ENCODE measurements at regions not wholly inside any gene's neighbourhood (a gene's known extent, or its start where the extent isn't known, plus 50 kb on each side); places are given as distances from the start of the nearest gene placed in this dataset.

- CTCF ChIA-PET: interaction anchor here (1.9 kb wide), 1 partner anchor 101 kb away, joined by 5 read pairs; no protein-coding TSS in a partner anchor
- DNase-seq (ENCODE audit: extremely low spot score): no peak
- POLR2A ChIA-PET: no interaction called here
- TF ChIP-seq FOXM1 (IDR thresholded peaks at IDR 0.05; ENCODE audit: borderline replicate concordance) (no peak), PKNOX1 (IDR thresholded peaks at IDR 0.05) (no peak), CTBP1 (IDR thresholded peaks at IDR 0.05; ENCODE audit: borderline replicate concordance) (no peak), ARNT (IDR thresholded peaks at IDR 0.05) (no peak), SUZ12 (IDR thresholded peaks at IDR 0.05) (no peak), ZNF384 (IDR thresholded peaks at IDR 0.05) (no peak), FOXA1 (IDR thresholded peaks at IDR 0.05) (no peak), ELF4 (IDR thresholded peaks at IDR 0.05) (no peak), LEF1 (IDR thresholded peaks at IDR 0.05; ENCODE audit: borderline replicate concordance) (no peak)
Measured at GRCh38 chr5:135667673-135668072, 88.9 kb upstream of the CXCL14 start.

DNA sequence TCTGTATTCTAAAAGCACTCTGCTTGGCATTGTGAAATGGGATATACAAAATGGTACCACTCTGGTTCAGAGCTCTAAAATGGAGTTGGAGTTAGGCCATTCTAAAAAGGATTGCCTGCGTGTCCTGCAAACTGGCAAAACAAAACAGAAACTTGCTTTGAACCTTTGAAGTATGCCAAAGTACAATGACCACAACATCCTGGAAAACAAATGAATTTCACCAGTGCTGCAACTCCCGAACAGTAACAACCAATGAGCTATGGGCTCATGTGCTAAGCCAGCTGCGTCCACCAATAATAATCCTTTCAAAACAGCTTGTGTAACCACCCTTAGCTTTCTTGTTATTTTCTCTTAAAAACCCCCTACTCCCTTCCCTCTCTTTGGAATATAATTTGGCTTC is 88.4 kb upstream of the CXCL14 start:
- no peak for TF ChIP-seq L3MBTL2 (conservative IDR thresholded peaks at IDR 0.05)
- CTCF ChIA-PET: interaction anchor here (1.9 kb wide), 1 partner anchor 101 kb away, joined by 5 read pairs; no protein-coding TSS in a partner anchor
- no peak for DNase-seq (ENCODE audit: extremely low spot score)
- POLR2A ChIA-PET: no interaction called here

- ChIA-PET POLR2A (interaction anchor here (1.4 kb wide), 1 partner anchor 13 kb away, joined by 5 read pairs; no protein-coding TSS in a partner anchor), CTCF (interaction anchor here (0.7 to 1.0 kb wide), 3 partner anchors 13 to 130 kb away, joined by 3 to 4 read pairs (median 3); no protein-coding TSS in a partner anchor)
- TF ChIP-seq HDGF (IDR thresholded peaks at IDR 0.05; ENCODE audit: borderline replicate concordance) (no peak), BHLHE40 (IDR thresholded peaks at IDR 0.05; ENCODE audit: borderline replicate concordance) (no peak), L3MBTL2 (conservative IDR thresholded peaks at IDR 0.05) (no peak), FOXM1 (IDR thresholded peaks at IDR 0.05; ENCODE audit: borderline replicate concordance) (no peak), SP1 (IDR thresholded peaks at IDR 0.05) (no peak), ARNT (IDR thresholded peaks at IDR 0.05) (no peak), TARDBP (IDR thresholded peaks at IDR 0.05) (no peak), SUZ12 (IDR thresholded peaks at IDR 0.05) (no peak)
- peak; percentile 49 for DNase-seq (ENCODE audit: extremely low spot score)
Measured at GRCh38 chr5:135662683-135663082, 83.9 kb upstream of the CXCL14 start.

DNA sequence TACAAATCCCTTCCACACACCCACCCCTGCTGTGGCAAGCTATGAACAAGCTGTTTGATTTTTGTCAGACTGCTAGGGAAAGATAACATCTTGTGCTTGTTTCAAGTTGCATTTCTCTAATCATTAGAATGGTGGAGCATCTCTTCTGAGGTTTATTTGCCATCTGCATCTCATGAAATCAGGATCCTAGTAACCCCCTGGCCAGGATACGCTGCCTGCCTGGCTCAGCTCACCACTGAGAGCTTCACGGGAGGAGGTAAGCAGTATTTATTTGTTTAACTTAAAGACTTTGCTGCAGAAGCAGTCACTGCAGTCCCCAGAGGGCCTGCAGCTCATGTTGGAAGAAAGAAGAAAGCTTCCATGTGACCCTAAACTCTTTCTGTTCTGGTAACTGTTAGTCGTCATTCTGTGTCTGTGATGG is 83.3 kb upstream of the CXCL14 start:
- ChIA-PET CTCF (interaction anchor here (0.6 to 1.4 kb wide), 4 partner anchors 96 to 168 kb away, joined by 3 to 4 read pairs (median 3); no protein-coding TSS in a partner anchor), POLR2A (interaction anchor here (1.4 kb wide), 1 partner anchor 12 kb away, joined by 5 read pairs; no protein-coding TSS in a partner anchor)
- peak; percentile 36 for DNase-seq (ENCODE audit: extremely low spot score)
- TF ChIP-seq L3MBTL2 (conservative IDR thresholded peaks at IDR 0.05): no peak
- TF ChIP-seq ARNT (IDR thresholded peaks at IDR 0.05): no peak
- no peak for TF ChIP-seq BHLHE40 (IDR thresholded peaks at IDR 0.05; ENCODE audit: borderline replicate concordance)
- no peak for TF ChIP-seq PKNOX1 (IDR thresholded peaks at IDR 0.05)
- TF ChIP-seq FOXM1 (IDR thresholded peaks at IDR 0.05; ENCODE audit: borderline replicate concordance): no peak
- TF ChIP-seq FOXA1 (IDR thresholded peaks at IDR 0.05): no peak
- TF ChIP-seq LEF1 (IDR thresholded peaks at IDR 0.05; ENCODE audit: borderline replicate concordance): no peak
- TF ChIP-seq CTBP1 (IDR thresholded peaks at IDR 0.05; ENCODE audit: borderline replicate concordance): no peak
- TF ChIP-seq SUZ12 (IDR thresholded peaks at IDR 0.05): no peak
- TF ChIP-seq HDGF (IDR thresholded peaks at IDR 0.05; ENCODE audit: borderline replicate concordance): no peak
- no peak for TF ChIP-seq SP1 (IDR thresholded peaks at IDR 0.05)
- TF ChIP-seq FOXK2 (IDR thresholded peaks at IDR 0.05): no peak

- TF ChIP-seq CTBP1 (IDR thresholded peaks at IDR 0.05; ENCODE audit: borderline replicate concordance) (no peak), BHLHE40 (IDR thresholded peaks at IDR 0.05; ENCODE audit: borderline replicate concordance) (no peak), PKNOX1 (IDR thresholded peaks at IDR 0.05) (no peak), FOXK2 (IDR thresholded peaks at IDR 0.05) (no peak), FOXM1 (IDR thresholded peaks at IDR 0.05; ENCODE audit: borderline replicate concordance) (no peak), ELF4 (IDR thresholded peaks at IDR 0.05) (no peak), L3MBTL2 (conservative IDR thresholded peaks at IDR 0.05) (no peak), ARNT (IDR thresholded peaks at IDR 0.05) (no peak), SP1 (IDR thresholded peaks at IDR 0.05) (no peak)
- POLR2A ChIA-PET: no interaction called here
- CTCF ChIA-PET: interaction anchor here (0.8 to 1.4 kb wide), 3 partner anchors 95 to 112 kb away, joined by 3 read pairs; no protein-coding TSS in a partner anchor
- DNase-seq (ENCODE audit: extremely low spot score): no peak
Measured at GRCh38 chr5:135660826-135661575, 82.2 kb upstream of the CXCL14 start.

- TF ChIP-seq SP1 (IDR thresholded peaks at IDR 0.05) (no peak), NFRKB (IDR thresholded peaks at IDR 0.05) (no peak), HDGF (IDR thresholded peaks at IDR 0.05; ENCODE audit: borderline replicate concordance) (no peak), CTBP1 (IDR thresholded peaks at IDR 0.05; ENCODE audit: borderline replicate concordance) (no peak), ARNT (IDR thresholded peaks at IDR 0.05) (no peak), ELF4 (IDR thresholded peaks at IDR 0.05) (no peak), LEF1 (IDR thresholded peaks at IDR 0.05; ENCODE audit: borderline replicate concordance) (no peak), BHLHE40 (IDR thresholded peaks at IDR 0.05; ENCODE audit: borderline replicate concordance) (no peak), FOXA1 (IDR thresholded peaks at IDR 0.05) (no peak), FOXM1 (IDR thresholded peaks at IDR 0.05; ENCODE audit: borderline replicate concordance) (no peak), TARDBP (IDR thresholded peaks at IDR 0.05) (no peak), L3MBTL2 (conservative IDR thresholded peaks at IDR 0.05) (no peak), FOXK2 (IDR thresholded peaks at IDR 0.05) (no peak)
- ChIA-PET POLR2A (no interaction called here), CTCF (no interaction called here)
- DNase-seq (ENCODE audit: extremely low spot score): no peak
Measured at GRCh38 chr5:135657536-135658305, 78.9 kb upstream of the CXCL14 start.

Data from HEK293T (cell line).